ENCODE measurements at regions not wholly inside any gene's neighbourhood (a gene's known extent, or its start where the extent isn't known, plus 50 kb on each side); places are given as distances from the start of the nearest gene placed in this dataset.

DNA sequence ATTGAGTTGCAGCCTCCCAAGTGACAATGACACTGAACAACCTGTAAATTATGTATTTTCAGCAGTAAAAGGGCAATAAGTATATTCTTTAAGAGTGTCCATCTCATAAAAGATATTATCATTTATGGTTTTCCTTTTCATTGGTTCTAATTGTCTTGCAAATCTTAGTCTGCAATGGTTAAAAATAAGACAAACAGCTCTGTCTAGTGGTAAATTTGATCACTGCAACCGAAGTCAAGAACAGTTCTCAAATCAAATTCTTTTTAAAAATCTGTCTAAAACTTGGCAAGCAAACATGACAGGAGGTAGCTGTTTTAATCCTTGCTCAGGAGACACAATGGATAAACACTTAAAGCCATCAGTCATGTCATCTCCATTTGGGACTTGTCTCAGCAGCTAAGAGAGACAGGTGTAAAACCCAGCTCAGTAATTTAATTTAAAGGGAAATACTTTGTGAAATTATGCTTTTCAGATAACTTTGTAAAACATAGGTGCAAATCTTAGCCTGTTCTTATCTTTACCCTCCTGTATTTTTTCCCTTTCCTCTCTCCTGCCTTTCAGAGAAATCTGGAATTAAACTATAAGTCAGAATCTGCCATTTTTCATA, 150.3 kb upstream of the ARHGEF26 start:
- Histone ChIP-seq H3K27ac (ENCODE audit: low read depth, low read length, poor library complexity, severe bottlenecking) (no peak overlapping the region), H3K9me3 (ENCODE audit: low read depth, low read length, poor library complexity, severe bottlenecking) (no peaks in the 10 kb centered on the region), H3K4me3 (ENCODE audit: low read depth, low read length, poor library complexity, severe bottlenecking) (no peak overlapping the region), H3K36me3 (ENCODE audit: insufficient read depth, low read length, poor library complexity, severe bottlenecking) (no peaks in the 10 kb centered on the region), H3K4me1 (ENCODE audit: insufficient read depth, low read length, poor library complexity, severe bottlenecking) (peaks cover 46% of the 10 kb centered on the region), H3K27me3 (replicated peaks; ENCODE audit: insufficient read depth, low read depth, low read length, poor library complexity) (peaks cover 9% of the 10 kb centered on the region)
- TF ChIP-seq EZH2 (IDR thresholded peaks at IDR 0.05; ENCODE audit: borderline replicate concordance, low read depth, low read length, poor library complexity, severe bottlenecking) (no peak), CTCF (conservative IDR thresholded peaks at IDR 0.05; ENCODE audit: low read depth, low read length) (peak; percentile 78)
- BruUV-seq (replicated peaks), result no TSS peak
- DNase-seq (ENCODE audit: low spot score), result peak; percentile 78
- POLR2A ChIA-PET (ENCODE audit: low non-redundant PET), result no interaction called here
- CTCF ChIA-PET, result interaction anchor here (0.6 to 1.5 kb wide), 4 partner anchors 141 to 881 kb away, joined by 3 to 10 read pairs (median 6); no protein-coding TSS in a partner anchor
- intact Hi-C loops (cut with micrococcal nuclease; ENCODE audit: unreplicated experiment), result loop anchor here (1.0 to 5.0 kb wide), 3 partner anchors 188 to 944 kb away; no protein-coding TSS in a partner anchor

GRCh38 chr3:153972862-153973261, 148.3 kb upstream of the ARHGEF26 start:
- Histone ChIP-seq H3K4me3 (ENCODE audit: low read depth, low read length, poor library complexity, severe bottlenecking) (no peak overlapping the region), H3K4me1 (ENCODE audit: insufficient read depth, low read length, poor library complexity, severe bottlenecking) (peaks cover 39% of the 10 kb centered on the region), H3K27ac (ENCODE audit: low read depth, low read length, poor library complexity, severe bottlenecking) (no peak overlapping the region), H3K27me3 (replicated peaks; ENCODE audit: insufficient read depth, low read depth, low read length, poor library complexity) (peaks cover 9% of the 10 kb centered on the region), H3K36me3 (ENCODE audit: insufficient read depth, low read length, poor library complexity, severe bottlenecking) (no peaks in the 10 kb centered on the region), H3K9me3 (ENCODE audit: low read depth, low read length, poor library complexity, severe bottlenecking) (no peaks in the 10 kb centered on the region)
- ChIA-PET CTCF (no interaction called here), POLR2A (ENCODE audit: low non-redundant PET) (no interaction called here)
- TF ChIP-seq CTCF (conservative IDR thresholded peaks at IDR 0.05; ENCODE audit: low read depth, low read length), result no peak
- TF ChIP-seq EZH2 (IDR thresholded peaks at IDR 0.05; ENCODE audit: borderline replicate concordance, low read depth, low read length, poor library complexity, severe bottlenecking), result no peak
- intact Hi-C loops (cut with micrococcal nuclease; ENCODE audit: unreplicated experiment), result loop anchor here (5.0 kb wide), 2 partner anchors 381 to 946 kb away; no protein-coding TSS in a partner anchor
- DNase-seq (ENCODE audit: low spot score), result no peak
- BruUV-seq (replicated peaks), result no TSS peak

DNA sequence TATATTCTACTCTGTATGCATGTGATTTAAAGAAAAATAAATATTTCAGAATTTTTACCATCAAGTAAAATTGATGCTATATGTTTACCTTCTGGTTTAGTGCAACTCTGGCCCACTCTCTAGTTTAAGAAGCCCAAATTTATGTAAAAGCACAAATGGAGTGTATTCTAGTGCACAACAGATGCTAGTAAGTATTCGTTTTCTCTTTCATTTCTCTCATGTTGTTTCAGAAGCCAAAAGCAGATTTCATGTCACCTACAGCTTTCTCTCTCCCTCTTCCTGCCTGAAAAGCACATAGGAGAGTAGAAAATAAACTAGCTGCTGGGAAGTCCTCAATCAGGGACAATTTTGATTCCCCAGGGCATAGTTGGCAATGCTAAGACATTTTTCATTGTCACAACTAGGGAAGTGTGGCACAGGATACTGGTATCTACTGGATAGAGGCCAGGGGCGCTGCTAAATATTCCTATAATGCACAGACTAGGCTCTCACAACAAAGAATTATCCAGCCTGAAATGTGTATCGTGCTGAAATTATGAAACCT, 147.4 kb upstream of the ARHGEF26 start:
- H3K27ac ChIP-seq (ENCODE audit: low read depth, low read length, poor library complexity, severe bottlenecking), result no peak overlapping the region
- H3K9me3 ChIP-seq (ENCODE audit: low read depth, low read length, poor library complexity, severe bottlenecking), result no peaks in the 10 kb centered on the region
- CTCF ChIA-PET, result no interaction called here
- POLR2A ChIA-PET (ENCODE audit: low non-redundant PET), result no interaction called here
- H3K4me1 ChIP-seq (ENCODE audit: insufficient read depth, low read length, poor library complexity, severe bottlenecking), result peaks cover 39% of the 10 kb centered on the region
- intact Hi-C loops (cut with micrococcal nuclease; ENCODE audit: unreplicated experiment), result loop anchor here (5.0 kb wide), 2 partner anchors 381 to 946 kb away; no protein-coding TSS in a partner anchor
- peaks cover 9% of the 10 kb centered on the region for H3K27me3 ChIP-seq (replicated peaks; ENCODE audit: insufficient read depth, low read depth, low read length, poor library complexity)
- H3K4me3 ChIP-seq (ENCODE audit: low read depth, low read length, poor library complexity, severe bottlenecking), result no peak overlapping the region
- TF ChIP-seq EZH2 (IDR thresholded peaks at IDR 0.05; ENCODE audit: borderline replicate concordance, low read depth, low read length, poor library complexity, severe bottlenecking) (no peak), CTCF (conservative IDR thresholded peaks at IDR 0.05; ENCODE audit: low read depth, low read length) (no peak)
- peak; percentile 40 for DNase-seq (ENCODE audit: low spot score)
- BruUV-seq (replicated peaks), result no TSS peak
- H3K36me3 ChIP-seq (ENCODE audit: insufficient read depth, low read length, poor library complexity, severe bottlenecking), result no peaks in the 10 kb centered on the region
